Immature natural killer cell (primary cell): ENCODE measurements at regions not wholly inside any gene's neighbourhood (a gene's known extent, or its start where the extent isn't known, plus 50 kb on each side); places are given as distances from the start of the nearest gene placed in this dataset.
A peak's percentile ranks its signal among the peaks of the same experiment; 100 is the strongest.

Source experiments
- DNase-seq, 3 donors: peaks; one replicate each; pipeline ENCODE4 v3.0.0; 2022; ENCODE audit warnings: mixed read lengths in 1 of 3
- H3K27ac Mint-ChIP-seq, 6 donors: one replicate each; pipeline ENCODE4 v1.8.0; 2020; ENCODE audit warnings: mixed read lengths in 6 of 6, mild to moderate bottlenecking in 5 of 6, inconsistent platforms in 4 of 6, moderate library complexity in 3 of 6
- H3K27me3 Mint-ChIP-seq, 3 donors: one replicate each; pipeline ENCODE4 v1.8.0; 2020 to 2021; ENCODE audit warnings: low read depth in 3 of 3, mild to moderate bottlenecking in 3 of 3, mixed read lengths in 3 of 3, moderate library complexity in 3 of 3, inconsistent platforms in 1 of 3
- H3K36me3 Mint-ChIP-seq, 3 donors: one replicate each; pipeline ENCODE4 v1.8.0; 2020; ENCODE audit warnings: mixed read lengths in 3 of 3, inconsistent platforms in 2 of 3, mild to moderate bottlenecking in 2 of 3
- H3K4me1 Mint-ChIP-seq, 2 donors: one replicate each; pipeline ENCODE4 v1.8.0; 2020; ENCODE audit warnings: inconsistent platforms in 2 of 2, mild to moderate bottlenecking in 2 of 2, mixed read lengths in 2 of 2, moderate library complexity in 1 of 2
- H3K4me3 Mint-ChIP-seq, 5 donors: one replicate each; pipeline ENCODE4 v1.8.0; 2020; ENCODE audit warnings: mild to moderate bottlenecking in 5 of 5, mixed read lengths in 5 of 5, inconsistent platforms in 3 of 5, moderate library complexity in 3 of 5
- H3K9me3 Mint-ChIP-seq, 6 donors: one replicate each; pipeline ENCODE4 v1.8.0; 2020; ENCODE audit warnings: mild to moderate bottlenecking in 6 of 6, mixed read lengths in 6 of 6, inconsistent platforms in 4 of 6, moderate library complexity in 3 of 6

GRCh38 chr9:88052321-88052965 lies 78.1 kb upstream of the CDK20 start:
- H3K4me3 Mint-ChIP-seq = peak overlapping the region in 2 of 5 donors; percentile 19 to 40
- H3K27me3 Mint-ChIP-seq = peaks cover 0 to 5% (median 3%) of the 10 kb centered on the region in 3 donors
- peaks cover 8 to 13% of the 10 kb centered on the region in 2 donors for H3K4me1 Mint-ChIP-seq
- H3K36me3 Mint-ChIP-seq = no peaks in the 10 kb centered on the region
- peak overlapping the region in 4 of 6 donors; percentile 63 to 80 (median 68) for H3K27ac Mint-ChIP-seq
- no peak for DNase-seq
- peaks cover 0 to 3% (median 0%) of the 10 kb centered on the region in 6 donors for H3K9me3 Mint-ChIP-seq

DNA sequence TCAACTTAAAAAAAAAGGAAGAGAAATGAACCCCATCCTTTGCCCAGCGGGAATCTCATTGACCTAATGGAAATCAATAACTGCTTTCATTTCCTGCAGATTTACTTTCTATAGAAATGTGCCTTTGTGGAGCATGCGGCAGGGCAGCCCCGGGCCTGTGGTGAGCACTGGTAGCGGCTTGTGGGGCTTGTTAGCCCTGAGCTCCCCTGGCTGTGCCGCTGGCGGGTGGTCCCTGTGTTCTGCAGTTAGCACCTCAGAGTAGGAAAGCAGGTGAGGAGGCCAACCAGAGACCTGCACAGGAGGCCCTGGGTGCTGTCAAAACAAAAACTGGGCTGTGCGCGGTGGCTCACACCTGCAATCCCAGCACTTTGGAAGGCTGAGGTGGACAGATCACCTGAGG lies 76.8 kb upstream of the CDK20 start:
- Mint-ChIP-seq H3K4me3 (no peak overlapping the region), H3K27ac (no peak overlapping the region), H3K36me3 (peaks cover 0 to under 1% (median 0%) of the 10 kb centered on the region in 3 donors), H3K4me1 (peaks cover 8 to 13% of the 10 kb centered on the region in 2 donors), H3K27me3 (peaks cover 0 to 3% (median 3%) of the 10 kb centered on the region in 3 donors), H3K9me3 (peaks cover 0 to 4% (median 1%) of the 10 kb centered on the region in 6 donors)
- no peak for DNase-seq

DNA sequence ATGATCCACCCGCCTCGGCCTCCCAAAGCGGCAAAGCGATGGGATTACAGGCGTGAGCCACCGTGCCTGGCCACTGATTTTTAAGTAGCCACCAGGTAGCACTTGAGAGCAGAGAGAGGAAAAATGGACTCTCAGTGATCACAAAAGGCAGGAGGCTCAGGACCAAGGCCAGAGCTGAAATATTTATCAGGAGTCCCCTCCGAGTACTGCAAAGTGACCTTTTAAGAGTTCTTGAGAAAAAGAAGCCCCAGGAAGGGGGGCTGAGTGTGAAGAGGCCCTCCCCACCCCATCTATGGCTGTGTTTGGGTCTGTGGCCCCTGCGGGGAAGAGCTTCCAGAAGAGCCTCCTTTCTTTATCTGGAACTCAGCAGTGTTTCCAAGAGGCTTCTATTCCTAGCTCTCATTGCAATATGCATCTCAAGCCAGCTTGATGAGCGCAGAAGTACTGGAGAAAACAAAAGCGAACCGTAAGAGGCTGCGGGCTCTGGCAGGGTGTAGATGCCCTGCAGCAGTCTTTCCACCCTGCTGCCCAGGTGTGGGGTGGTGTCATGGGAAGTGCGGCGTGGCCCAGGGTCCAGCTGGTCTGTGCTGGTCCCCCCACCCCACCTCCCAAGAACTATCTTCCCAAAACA lies 75.5 kb upstream of the CDK20 start:
- H3K27ac Mint-ChIP-seq = no peak overlapping the region
- H3K9me3 Mint-ChIP-seq = peaks cover 3 to 10% (median 9%) of the 10 kb centered on the region in 6 donors
- no peak for DNase-seq
- peaks cover 8 to 13% of the 10 kb centered on the region in 2 donors for H3K4me1 Mint-ChIP-seq
- H3K36me3 Mint-ChIP-seq = peaks cover 0 to 3% (median 0%) of the 10 kb centered on the region in 3 donors
- peaks cover 0 to 1% (median 0%) of the 10 kb centered on the region in 3 donors for H3K27me3 Mint-ChIP-seq
- H3K4me3 Mint-ChIP-seq = peak overlapping the region in 1 of 5 donors; percentile 20

DNA sequence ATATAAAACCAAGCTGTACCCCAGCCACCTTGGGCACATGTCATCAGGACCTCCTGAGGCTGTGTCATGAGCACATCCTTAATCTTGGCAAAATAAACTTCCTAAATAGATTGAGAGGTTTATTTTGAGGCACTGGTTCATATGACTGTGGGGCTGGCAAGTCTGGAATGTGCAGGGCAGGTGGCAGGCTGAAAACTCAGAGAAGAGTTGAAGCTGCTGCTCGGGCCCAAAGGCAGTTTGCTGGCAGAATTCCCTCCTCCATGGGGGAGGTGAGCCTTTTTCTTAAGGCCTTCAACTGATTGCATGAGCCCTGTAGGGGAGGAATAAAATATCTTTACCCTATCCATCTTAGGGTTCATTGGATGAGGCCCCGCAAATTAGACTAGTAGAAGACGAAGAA lies 72.2 kb upstream of the CDK20 start:
- peaks cover 7 to 31% (median 22%) of the 10 kb centered on the region in 6 donors for H3K9me3 Mint-ChIP-seq
- peaks cover 0 to 7% (median 0%) of the 10 kb centered on the region in 3 donors for H3K27me3 Mint-ChIP-seq
- no peak for DNase-seq
- H3K4me3 Mint-ChIP-seq = no peak overlapping the region
- peaks cover 0 to 3% of the 10 kb centered on the region in 2 donors for H3K4me1 Mint-ChIP-seq
- no peak overlapping the region for H3K27ac Mint-ChIP-seq
- peaks cover 0 to 14% (median 3%) of the 10 kb centered on the region in 3 donors for H3K36me3 Mint-ChIP-seq

DNA sequence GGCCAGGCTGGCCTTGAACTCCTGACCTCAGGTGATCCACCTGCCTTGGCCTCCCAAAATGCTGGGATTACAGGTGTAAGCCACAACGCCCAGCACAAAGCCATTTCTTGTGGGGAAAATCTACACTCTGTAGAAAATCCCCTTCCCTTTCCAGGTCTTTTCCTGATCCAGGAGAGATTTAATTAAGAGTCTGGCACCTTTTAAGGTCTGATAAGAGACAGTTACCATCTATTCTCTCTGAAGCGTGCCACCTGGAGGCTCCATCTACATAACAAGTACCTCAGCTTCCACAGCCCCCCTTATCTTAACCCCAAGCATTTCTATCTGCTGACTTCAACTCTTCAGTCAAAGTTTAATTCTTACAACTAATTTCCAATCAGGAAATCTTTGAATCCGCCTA lies 71.4 kb upstream of the CDK20 start:
- Mint-ChIP-seq H3K27me3 (peaks cover 0 to 7% (median 0%) of the 10 kb centered on the region in 3 donors), H3K4me3 (no peak overlapping the region), H3K27ac (no peak overlapping the region), H3K4me1 (peaks cover 0 to 3% of the 10 kb centered on the region in 2 donors), H3K9me3 (peaks cover 7 to 31% (median 22%) of the 10 kb centered on the region in 6 donors), H3K36me3 (peaks cover 0 to 14% (median 3%) of the 10 kb centered on the region in 3 donors)
- DNase-seq = no peak

- H3K36me3 Mint-ChIP-seq = peaks cover 0 to 14% (median 3%) of the 10 kb centered on the region in 3 donors
- H3K27me3 Mint-ChIP-seq = peaks cover 0 to 7% (median 0%) of the 10 kb centered on the region in 3 donors
- H3K9me3 Mint-ChIP-seq = peaks cover 7 to 31% (median 22%) of the 10 kb centered on the region in 6 donors
- no peak for DNase-seq
- peaks cover 0 to 3% of the 10 kb centered on the region in 2 donors for H3K4me1 Mint-ChIP-seq
- H3K27ac Mint-ChIP-seq = no peak overlapping the region
- H3K4me3 Mint-ChIP-seq = no peak overlapping the region
Measured at GRCh38 chr9:88044200-88044599, 69.9 kb upstream of the CDK20 start.

- H3K36me3 Mint-ChIP-seq = peaks cover 0 to 14% (median 3%) of the 10 kb centered on the region in 3 donors
- H3K27ac Mint-ChIP-seq = no peak overlapping the region
- peaks cover 0 to 3% of the 10 kb centered on the region in 2 donors for H3K4me1 Mint-ChIP-seq
- H3K9me3 Mint-ChIP-seq = peaks cover 8 to 31% (median 23%) of the 10 kb centered on the region in 6 donors
- DNase-seq = no peak
- no peak overlapping the region for H3K4me3 Mint-ChIP-seq
- H3K27me3 Mint-ChIP-seq = peaks cover 0 to 8% (median 0%) of the 10 kb centered on the region in 3 donors
Measured at GRCh38 chr9:88043647-88044046, 69.3 kb upstream of the CDK20 start.

DNA sequence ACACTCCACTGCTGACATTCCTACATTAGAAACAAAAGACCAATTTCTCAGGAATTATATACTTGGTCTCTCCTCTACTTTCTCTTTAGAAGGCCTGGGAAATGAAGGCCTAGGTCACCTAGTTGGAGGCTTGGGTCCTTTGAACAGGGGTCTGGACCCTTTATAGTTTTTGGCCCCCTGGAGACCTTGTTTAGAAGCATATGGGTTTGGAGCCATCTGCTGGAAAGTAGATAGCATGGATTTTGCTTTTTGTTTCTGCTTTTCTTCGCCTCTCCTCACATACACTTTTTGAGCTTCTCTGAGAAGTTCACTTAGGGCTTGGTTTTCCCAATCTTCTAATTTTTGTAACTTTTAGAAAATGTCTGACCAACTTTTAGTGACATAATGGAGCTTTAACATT lies 67.1 kb upstream of the CDK20 start:
- Mint-ChIP-seq H3K27ac (no peak overlapping the region), H3K4me3 (no peak overlapping the region), H3K27me3 (peaks cover 0 to 11% (median 2%) of the 10 kb centered on the region in 3 donors), H3K36me3 (peaks cover 0 to 14% (median 3%) of the 10 kb centered on the region in 3 donors), H3K4me1 (no peaks in the 10 kb centered on the region), H3K9me3 (peaks cover 22 to 48% (median 37%) of the 10 kb centered on the region in 6 donors)
- DNase-seq = no peak

GRCh38 chr9:88037285-88037845 lies 63.0 kb upstream of the CDK20 start:
- H3K9me3 Mint-ChIP-seq = peaks cover 12 to 31% (median 23%) of the 10 kb centered on the region in 6 donors

GRCh38 chr9:88034964-88035363 lies 60.6 kb upstream of the CDK20 start:
- Mint-ChIP-seq H3K9me3 (peaks cover 12 to 28% (median 22%) of the 10 kb centered on the region in 6 donors), H3K36me3 (no peaks in the 10 kb centered on the region), H3K4me1 (no peaks in the 10 kb centered on the region), H3K27me3 (peaks cover 2 to 9% (median 2%) of the 10 kb centered on the region in 3 donors), H3K27ac (no peak overlapping the region), H3K4me3 (no peak overlapping the region)
- no peak for DNase-seq

More at GRCh38 chr9:88037285-88037845, 63.0 kb upstream of the CDK20 start:
- H3K4me3 Mint-ChIP-seq = no peak overlapping the region
- peak overlapping the region in 1 of 6 donors; percentile 30 for H3K27ac Mint-ChIP-seq
- peaks cover 0 to 2% (median 0%) of the 10 kb centered on the region in 3 donors for H3K36me3 Mint-ChIP-seq
- peaks cover 2 to 9% (median 2%) of the 10 kb centered on the region in 3 donors for H3K27me3 Mint-ChIP-seq
- no peaks in the 10 kb centered on the region for H3K4me1 Mint-ChIP-seq
- DNase-seq = no peak

GRCh38 chr9:88033359-88033702 lies 59.0 kb upstream of the CDK20 start:
- no peaks in the 10 kb centered on the region for H3K4me1 Mint-ChIP-seq
- peaks cover 11 to 27% (median 20%) of the 10 kb centered on the region in 6 donors for H3K9me3 Mint-ChIP-seq
- no peak overlapping the region for H3K27ac Mint-ChIP-seq
- no peaks in the 10 kb centered on the region for H3K36me3 Mint-ChIP-seq
- H3K27me3 Mint-ChIP-seq = peaks cover 2 to 7% (median 4%) of the 10 kb centered on the region in 3 donors
- no peak for DNase-seq
- H3K4me3 Mint-ChIP-seq = no peak overlapping the region

DNA sequence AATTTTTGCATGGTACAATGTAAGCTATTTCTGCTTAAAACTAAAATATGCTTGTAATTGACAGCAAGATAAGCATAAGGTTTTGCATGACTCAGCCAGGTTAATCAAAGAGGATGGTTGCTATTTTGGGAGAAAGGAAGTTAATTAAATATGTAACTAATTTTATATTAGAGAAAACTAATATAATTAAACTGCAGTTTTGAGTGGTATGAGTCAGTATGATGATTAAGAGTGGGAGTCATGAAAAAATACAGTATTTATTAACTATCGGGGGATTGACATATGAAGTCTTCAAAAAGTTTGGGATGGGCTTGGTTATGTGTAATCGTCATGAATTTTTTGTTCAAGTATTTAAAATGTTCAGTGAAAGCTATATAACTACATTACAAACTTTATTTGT lies 54.0 kb upstream of the CDK20 start:
- no peaks in the 10 kb centered on the region for H3K4me1 Mint-ChIP-seq
- no peak overlapping the region for H3K27ac Mint-ChIP-seq
- no peaks in the 10 kb centered on the region for H3K36me3 Mint-ChIP-seq
- no peaks in the 10 kb centered on the region for H3K9me3 Mint-ChIP-seq
- no peak overlapping the region for H3K4me3 Mint-ChIP-seq
- peaks cover 2 to 4% (median 2%) of the 10 kb centered on the region in 3 donors for H3K27me3 Mint-ChIP-seq
- DNase-seq = no peak

GRCh38 chr9:88026118-88026479 lies 51.8 kb upstream of the CDK20 start:
- Mint-ChIP-seq H3K4me1 (no peaks in the 10 kb centered on the region), H3K36me3 (no peaks in the 10 kb centered on the region), H3K27ac (no peak overlapping the region), H3K4me3 (no peak overlapping the region), H3K9me3 (no peaks in the 10 kb centered on the region), H3K27me3 (peaks cover 1 to 2% (median 2%) of the 10 kb centered on the region in 3 donors)
- DNase-seq = no peak
